SU-DHL-6 (cell line): ENCODE measurements at regions not wholly inside any gene's neighbourhood (a gene's known extent, or its start where the extent isn't known, plus 50 kb on each side); places are given as distances from the start of the nearest gene placed in this dataset.
"Not testable (repeated sequence)": the region's sequence is repeated elsewhere in the genome, so short reads cannot be mapped to it uniquely, and the experiment has no call there.

Experiments
- H2AFZ ChIP-seq: fragments of 200-600 bp; sonication (generic); 2 replicates; pipeline ENCODE4 v1.6.1; 2014; ENCODE audit warnings: low read depth, mild to moderate bottlenecking, moderate library complexity, mixed read lengths, antibody characterized with exemption, low read length; ENCODE audit not compliant: severe bottlenecking
- H3F3A ChIP-seq: fragments of 200-600 bp; shearing (Covaris generic); 2 replicates; pipeline ENCODE4 v1.6.0; 2016; ENCODE audit warnings: antibody characterized with exemption, mild to moderate bottlenecking; ENCODE audit not compliant: insufficient read depth
- H3K27ac ChIP-seq: fragments of 200-600 bp; sonication (generic); 2 replicates; pipeline ENCODE4 v1.5.1; 2016; ENCODE audit warnings: low read depth, mild to moderate bottlenecking, low read length, moderate library complexity, mixed read lengths
- H3K27me3 ChIP-seq: fragments of 200-600 bp; sonication (generic), shearing (Covaris generic); 2 replicates; pipeline ENCODE4 v1.6.0; 2014; ENCODE audit warnings: mild to moderate bottlenecking, low read length
- H3K36me3 ChIP-seq: fragments of 200-600 bp; sonication (generic); 2 replicates; pipeline ENCODE4 v1.6.1; 2014; ENCODE audit warnings: mild to moderate bottlenecking, low read length, mixed read lengths
- H3K4me2 ChIP-seq: fragments of 300-600, 200-600 bp; shearing (Covaris generic), sonication (generic); 2 replicates; pipeline ENCODE4 v1.6.0; 2014; ENCODE audit warnings: low read length, low read depth, mild to moderate bottlenecking; ENCODE audit not compliant: poor library complexity, severe bottlenecking
- H3K4me3 ChIP-seq: fragments of 200-600 bp; sonication (generic); 2 replicates; pipeline ENCODE4 v1.5.1; 2014; ENCODE audit warnings: antibody characterized with exemption, low read length, mild to moderate bottlenecking, mixed read lengths; ENCODE audit not compliant: insufficient read depth, poor library complexity, severe bottlenecking
- H3K79me2 ChIP-seq: fragments of 200-600 bp; sonication (generic); 2 replicates; pipeline ENCODE4 v1.6.1; 2014; ENCODE audit warnings: mild to moderate bottlenecking, low read length, moderate library complexity; ENCODE audit not compliant: insufficient read depth
- H3K9ac ChIP-seq: fragments of 200-600 bp; sonication (generic); 2 replicates; pipeline ENCODE4 v1.7.0; 2014; ENCODE audit warnings: mild to moderate bottlenecking, low read length
- H3K9me2 ChIP-seq: fragments of 200-600 bp; sonication (generic); replicated peaks from 2 replicates; pipeline ENCODE4 v1.6.1; 2014; ENCODE audit warnings: low read length; ENCODE audit not compliant: insufficient read depth
- H3K9me3 ChIP-seq: fragments of 200-600 bp; sonication (generic); 2 replicates; pipeline ENCODE4 v1.6.1; 2014; ENCODE audit warnings: low read length, mixed read lengths; ENCODE audit not compliant: insufficient read depth
- H4K20me1 ChIP-seq: fragments of 200-600 bp; sonication (generic); 2 replicates; pipeline ENCODE4 v1.6.1; 2014; ENCODE audit warnings: low read depth, mild to moderate bottlenecking, antibody characterized with exemption, low read length, moderate library complexity, mixed read lengths
- CTCF ChIP-seq: fragments of 200-600 bp; sonication (generic); IDR thresholded peaks from one replicate; pipeline ENCODE4 v1.5.1; 2017; ENCODE audit warnings: antibody characterized with exemption, mild to moderate bottlenecking, low read length, moderate library complexity; ENCODE audit not compliant: insufficient read depth, poor library complexity, severe bottlenecking
- EZH2phosphoT487 ChIP-seq: fragments of 200-600 bp; sonication (generic), shearing (Covaris generic); conservative IDR thresholded peaks from 2 replicates; pipeline ENCODE4 v1.6.1; 2018; ENCODE audit warnings: mild to moderate bottlenecking, antibody characterized with exemption, low read length, moderate library complexity, mixed read lengths

- no peaks in the 10 kb centered on the region for H3K9me3 ChIP-seq
- no peak overlapping the region for H3K4me2 ChIP-seq
- H3K36me3 ChIP-seq, result no peaks in the 10 kb centered on the region
- no peak overlapping the region for H3K4me3 ChIP-seq
- TF ChIP-seq EZH2phosphoT487, result no peak
- TF ChIP-seq CTCF, result no peak
- H3K9ac ChIP-seq, result no peak overlapping the region
- no peak overlapping the region for H2AFZ ChIP-seq
- H3K27ac ChIP-seq, result no peak overlapping the region
- H3F3A ChIP-seq, result no peaks in the 10 kb centered on the region
- H4K20me1 ChIP-seq, result no peaks in the 10 kb centered on the region
- H3K27me3 ChIP-seq, result no peaks in the 10 kb centered on the region
- no peaks in the 10 kb centered on the region for H3K79me2 ChIP-seq
- H3K9me2 ChIP-seq, result no peaks in the 10 kb centered on the region
Measured at GRCh38 chr2:125654226-125654625, 1001.7 kb upstream of the GYPC start.

DNA sequence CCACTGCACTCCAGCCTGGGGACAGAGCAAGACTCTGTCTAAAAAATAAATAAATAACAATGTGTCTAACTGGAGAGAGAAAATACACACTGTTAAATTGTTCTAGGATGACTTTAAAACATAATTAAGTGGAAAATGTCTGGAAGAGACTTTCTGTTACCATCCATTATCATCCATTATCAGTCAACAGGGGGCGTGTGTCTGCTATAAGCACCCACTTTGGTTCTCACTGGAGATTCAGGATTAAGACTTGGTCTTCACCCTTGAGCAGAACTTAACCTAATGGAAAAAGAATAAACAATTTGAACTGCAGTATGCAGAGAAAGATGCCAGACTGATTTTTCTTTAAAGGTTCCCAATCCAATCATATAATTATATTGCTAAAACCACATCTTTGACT lies 999.8 kb upstream of the GYPC start:
- Histone ChIP-seq H3K79me2 (no peaks in the 10 kb centered on the region), H3K27me3 (no peaks in the 10 kb centered on the region), H3K36me3 (no peaks in the 10 kb centered on the region), H3K9me2 (no peaks in the 10 kb centered on the region), H3K27ac (no peak overlapping the region), H2AFZ (no peak overlapping the region), H3F3A (no peaks in the 10 kb centered on the region), H3K4me3 (no peak overlapping the region), H3K9me3 (no peaks in the 10 kb centered on the region), H3K4me2 (no peak overlapping the region), H3K9ac (no peak overlapping the region), H4K20me1 (no peaks in the 10 kb centered on the region)
- no peak for TF ChIP-seq CTCF
- no peak for TF ChIP-seq EZH2phosphoT487

GRCh38 chr2:125658583-125658982 lies 997.4 kb upstream of the GYPC start:
- 0 out of 2 replicates have a peak, but pooled peaks cover 3% of the 10 kb centered on the region for H3K9me3 ChIP-seq

GRCh38 chr2:125660369-125660768 lies 995.6 kb upstream of the GYPC start:
- H2AFZ ChIP-seq, H3F3A ChIP-seq, H3K79me2 ChIP-seq, H3K27ac ChIP-seq, H3K9me3 ChIP-seq, H3K9ac ChIP-seq, H4K20me1 ChIP-seq, H3K9me2 ChIP-seq, H3K4me3 ChIP-seq, H3K4me2 ChIP-seq, H3K36me3 ChIP-seq, H3K27me3 ChIP-seq: not testable (repeated sequence)

More at GRCh38 chr2:125658583-125658982, 997.4 kb upstream of the GYPC start:
- Histone ChIP-seq H3K4me2 (no peak overlapping the region), H3K9ac (no peak overlapping the region), H3K27ac (no peak overlapping the region), H4K20me1 (no peaks in the 10 kb centered on the region), H3K9me2 (no peaks in the 10 kb centered on the region), H3K36me3 (no peaks in the 10 kb centered on the region), H3F3A (no peaks in the 10 kb centered on the region), H3K27me3 (no peaks in the 10 kb centered on the region), H3K79me2 (no peaks in the 10 kb centered on the region), H2AFZ (no peak overlapping the region), H3K4me3 (no peak overlapping the region)
- TF ChIP-seq CTCF, result no peak
- no peak for TF ChIP-seq EZH2phosphoT487
